A549 (cell line): ENCODE measurements at regions not wholly inside any gene's neighbourhood (a gene's known extent, or its start where the extent isn't known, plus 50 kb on each side); places are given as distances from the start of the nearest gene placed in this dataset.

Experiments
- ATAC-seq, 2 experiments: fragments of 200-7000 bp in 1 of 2; fragments of >200 bp in 1 of 2; cut with Nextera tagmentation in 1 of 2; cut with Tn5 transposase in 1 of 2; 3 replicates each; pipeline versions ENCODE4 v1.8.0 to v1.9.1; 2018 to 2020; ENCODE audit warnings: mild to moderate bottlenecking in 1 of 2, moderate library complexity in 1 of 2
- CTCF ChIA-PET: fragments of 300-600 bp; sonication (Branson Sonifier 250); formaldehyde crosslinking; extraction: SDS; loops from one replicate; lab custom pipeline; 2021; ENCODE audit warnings: antibody characterized with exemption, inconsistent platforms; lab: Yijun Ruan, JAX
- POLR2A ChIA-PET: fragments of 350-600 bp; formaldehyde crosslinking; extraction: SDS; loops from one replicate; lab custom pipeline; 2021; ENCODE audit warnings: antibody characterized with exemption, inconsistent platforms; lab: Yijun Ruan, JAX
- DNase-seq, 2 experiments: peaks; one replicate each; pipeline versions ENCODE4 v3.0.0 to v3.0.0-alpha.2; 2011 to 2016; ENCODE audit warnings: low read depth in 1 of 2, low spot score in 1 of 2
- FAIRE-seq: peaks from 2 replicates; lab custom pipeline; 2011; peaks lifted over from hg19 to GRCh38; lab: Jason Lieb, UNC
- H3K27ac ChIP-seq, 2 experiments: fragments of >200 bp; sonication (Bioruptor Twin); formaldehyde crosslinking; 3 replicates each; pipeline ENCODE4 v1.5.1; 2016 to 2017
- H3K4me1 ChIP-seq: fragments of >200 bp; sonication (Bioruptor Twin); formaldehyde crosslinking; 3 replicates; pipeline ENCODE4 v1.6.1; 2016
- H3K4me2 ChIP-seq: fragments of >200 bp; sonication (Bioruptor Twin); formaldehyde crosslinking; 3 replicates; pipeline ENCODE4 v1.6.1; 2016
- H3K4me3 ChIP-seq: fragments of >200 bp; sonication (Bioruptor Twin); formaldehyde crosslinking; 3 replicates; pipeline ENCODE4 v1.5.1; 2016
- H3K9me3 ChIP-seq: fragments of >200 bp; sonication (Bioruptor Twin); formaldehyde crosslinking; 3 replicates; pipeline ENCODE4 v1.6.1; 2016
- BCL3 ChIP-seq: fragments of >200 bp; sonication (Bioruptor Twin); formaldehyde crosslinking; IDR thresholded peaks from 3 replicates; pipeline ENCODE4 v1.6.1; 2016
- BHLHE40 ChIP-seq: IDR thresholded peaks from 2 replicates; pipeline ENCODE4 v1.6.1; 2012; ENCODE audit warnings: low read depth, low read length, inconsistent platforms
- CBX8 ChIP-seq: fragments of 200-600 bp; sonication (generic); IDR thresholded peaks from 2 replicates; pipeline ENCODE4 v1.6.1; 2016
- CEBPB ChIP-seq, 2 experiments: fragments of >200 bp in 1 of 2; sonication (Bioruptor Twin) in 1 of 2; formaldehyde crosslinking in 1 of 2; IDR thresholded peaks; 2 replicates each; pipeline ENCODE4 v1.6.1; 2012 to 2016
- CHD2 ChIP-seq: fragments of 150-350 bp; IDR thresholded peaks from 2 replicates; pipeline ENCODE4 v1.6.1; 2014; ENCODE audit warnings: low read length; ENCODE audit not compliant: partially characterized antibody
- EP300 ChIP-seq, 2 experiments: fragments of >200 bp; sonication (Bioruptor Twin); formaldehyde crosslinking; IDR thresholded peaks; 2 replicates in 1 of 2; 3 replicates in 1 of 2; pipeline ENCODE4 v1.6.1; 2016 to 2017
- FOSB ChIP-seq: fragments of 250-450 bp; sonication (Bioruptor Pico); IDR thresholded peaks from 2 replicates; pipeline ENCODE4 v1.5.0; 2020; ENCODE audit warnings: mild to moderate bottlenecking, moderate library complexity
- HOXB5 ChIP-seq: fragments of 250-450 bp; sonication (Bioruptor Pico); IDR thresholded peaks from 2 replicates; pipeline ENCODE4 v1.5.0; 2020; ENCODE audit warnings: mild to moderate bottlenecking, moderate library complexity
- JUNB ChIP-seq: fragments of >200 bp; sonication (Bioruptor Twin); formaldehyde crosslinking; IDR thresholded peaks from 2 replicates; pipeline ENCODE4 v1.6.1; 2016
- KDM5A ChIP-seq: fragments of 200-600 bp; sonication (generic); IDR thresholded peaks from 2 replicates; pipeline ENCODE4 v1.6.1; 2016; ENCODE audit warnings: antibody characterized with exemption, mild to moderate bottlenecking
- MAZ ChIP-seq: fragments of 150-350 bp; IDR thresholded peaks from 2 replicates; pipeline ENCODE4 v1.6.1; 2014; ENCODE audit warnings: antibody characterized with exemption, low read depth, low read length, borderline replicate concordance
- NFE2L2 ChIP-seq: fragments of 150-350 bp; conservative IDR thresholded peaks from 2 replicates; pipeline ENCODE4 v1.6.1; 2014; ENCODE audit warnings: low read length
- NR3C1 ChIP-seq: fragments of >200 bp; sonication (Bioruptor Twin); formaldehyde crosslinking; IDR thresholded peaks from 3 replicates; pipeline ENCODE4 v1.6.1; 2017
- PHF8 ChIP-seq: fragments of 200-600 bp; sonication (generic); IDR thresholded peaks from 2 replicates; pipeline ENCODE4 v1.6.1; 2016; ENCODE audit warnings: low read depth, mild to moderate bottlenecking, antibody characterized with exemption, moderate library complexity, borderline replicate concordance
- POLR2A ChIP-seq: IDR thresholded peaks from 2 replicates; pipeline ENCODE4 v1.6.1; 2012; ENCODE audit warnings: mild to moderate bottlenecking, low read length
- POLR2AphosphoS2 ChIP-seq: conservative IDR thresholded peaks from 2 replicates; pipeline ENCODE4 v1.6.1; 2012; ENCODE audit warnings: low read length, improper control_type of control experiment, inconsistent platforms
- RCOR1 ChIP-seq: fragments of 150-350 bp; IDR thresholded peaks from 2 replicates; pipeline ENCODE4 v1.6.1; 2014; ENCODE audit warnings: antibody characterized with exemption, low read length, low read depth
- REST ChIP-seq: fragments of 200-600 bp; sonication (generic); IDR thresholded peaks from 2 replicates; pipeline ENCODE4 v1.6.1; 2016; ENCODE audit warnings: antibody characterized with exemption, mild to moderate bottlenecking, moderate library complexity
- RFX5 ChIP-seq: fragments of 450-650 bp; IDR thresholded peaks from 2 replicates; pipeline ENCODE4 v1.7.1; 2014; ENCODE audit warnings: antibody characterized with exemption, mild to moderate bottlenecking, moderate library complexity
- RNF2 ChIP-seq: fragments of 200-600 bp; sonication (generic); IDR thresholded peaks from 2 replicates; pipeline ENCODE4 v1.6.1; 2016; ENCODE audit warnings: low read depth, mild to moderate bottlenecking, antibody characterized with exemption, moderate library complexity, borderline replicate concordance
- SREBF2 ChIP-seq: fragments of 450-650 bp; IDR thresholded peaks from 2 replicates; pipeline ENCODE4 v1.6.1; 2014; ENCODE audit warnings: mild to moderate bottlenecking, moderate library complexity
- TFCP2L1 ChIP-seq: fragments of 250-450 bp; sonication (Bioruptor Pico); IDR thresholded peaks from 2 replicates; pipeline ENCODE4 v1.5.0; 2021; ENCODE audit warnings: mild to moderate bottlenecking
- TP53 ChIP-seq: fragments of 250-450 bp; sonication (Bioruptor Pico); IDR thresholded peaks from 2 replicates; pipeline ENCODE4 v1.5.0; 2021; ENCODE audit warnings: mild to moderate bottlenecking, moderate library complexity
- ZFP36 ChIP-seq: fragments of 450-650 bp; IDR thresholded peaks from 2 replicates; pipeline ENCODE4 v1.6.1; 2014; ENCODE audit warnings: borderline replicate concordance; ENCODE audit not compliant: partially characterized antibody
- ZNF302 ChIP-seq: fragments of 250-450 bp; sonication (Bioruptor Pico); IDR thresholded peaks from 2 replicates; pipeline ENCODE4 v1.9.0; 2021; ENCODE audit warnings: inconsistent platforms, mild to moderate bottlenecking, moderate library complexity
- WGBS: methylation state at CpG from one replicate; pipeline ENCODE4 v1.1.6; 2017; ENCODE audit errors: missing lambda C conversion rate; 5-methylcytosine and 5-hydroxymethylcytosine counted together
- TF ChIP-seq, protein P1 (sequence below): fragments of 150-350 bp; IDR thresholded peaks from 2 replicates; pipeline ENCODE4 v1.6.1; 2014; ENCODE audit warnings: low read depth, mild to moderate bottlenecking, low read length
- TF ChIP-seq, protein P2 (sequence below): IDR thresholded peaks from 2 replicates; pipeline ENCODE4 v1.6.1; 2012

GRCh38 chr6:19550380-19550779 lies 286.8 kb upstream of the ID4 start:
- Histone ChIP-seq H3K4me3 (no peak overlapping the region), H3K4me2 (no peak overlapping the region), H3K27ac (no peak overlapping the region), H3K9me3 (peaks cover 2% of the 10 kb centered on the region; the same call in 1 of the 3 replicates), H3K4me1 (no peaks in the 10 kb centered on the region)
- ChIA-PET POLR2A (no interaction called here), CTCF (no interaction called here)
- no peak for ATAC-seq
- WGBS = 40% methylated on average over 2 of the region's 2 CpGs
- no peak for DNase-seq
- no peak for TF ChIP-seq BHLHE40
- TF ChIP-seq POLR2A = no peak
- no peak for TF ChIP-seq MAZ
- no peak for TF ChIP-seq NFE2L2
- TF ChIP-seq FOSB (CRISPR knock-in tag) = no peak
- TF ChIP-seq EP300 (IDR thresholded peaks at IDR 0.05) = no peak
- no peak for TF ChIP-seq JUNB
- no peak for TF ChIP-seq RNF2
- no peak for TF ChIP-seq TP53
- FAIRE-seq = no peak

DNA sequence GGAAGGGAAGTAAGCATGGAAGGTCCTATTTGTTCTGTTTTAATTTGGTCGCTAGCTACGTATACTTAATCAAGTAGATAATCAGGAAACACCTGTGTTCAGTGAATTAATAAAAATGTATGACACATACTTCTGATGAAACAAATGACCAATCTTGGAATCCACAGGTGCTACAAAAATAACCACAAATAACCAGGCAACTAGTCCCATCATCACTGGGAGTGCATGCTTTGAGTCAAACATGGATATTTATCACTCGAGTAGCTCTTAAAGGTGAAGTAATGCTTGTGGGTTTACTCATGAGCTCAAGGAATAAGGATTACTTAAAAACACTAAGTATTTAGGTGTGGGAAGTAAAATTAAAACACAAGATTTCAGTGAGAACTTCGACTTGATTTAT lies 285.6 kb upstream of the ID4 start:
- FAIRE-seq = no peak
- no peak overlapping the region for H3K27ac ChIP-seq
- TF ChIP-seq RFX5 = no peak
- no peak for TF ChIP-seq POLR2AphosphoS2
- TF ChIP-seq CHD2 = no peak
- TF ChIP-seq CEBPB (IDR thresholded peaks at IDR 0.05) = no peak
- no peak for TF ChIP-seq KDM5A
- no peak for TF ChIP-seq RNF2
- TF ChIP-seq PHF8 = no peak
- TF ChIP-seq, protein P1, sequence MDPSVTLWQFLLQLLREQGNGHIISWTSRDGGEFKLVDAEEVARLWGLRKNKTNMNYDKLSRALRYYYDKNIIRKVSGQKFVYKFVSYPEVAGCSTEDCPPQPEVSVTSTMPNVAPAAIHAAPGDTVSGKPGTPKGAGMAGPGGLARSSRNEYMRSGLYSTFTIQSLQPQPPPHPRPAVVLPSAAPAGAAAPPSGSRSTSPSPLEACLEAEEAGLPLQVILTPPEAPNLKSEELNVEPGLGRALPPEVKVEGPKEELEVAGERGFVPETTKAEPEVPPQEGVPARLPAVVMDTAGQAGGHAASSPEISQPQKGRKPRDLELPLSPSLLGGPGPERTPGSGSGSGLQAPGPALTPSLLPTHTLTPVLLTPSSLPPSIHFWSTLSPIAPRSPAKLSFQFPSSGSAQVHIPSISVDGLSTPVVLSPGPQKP = no peak
- TF ChIP-seq ZFP36 = no peak
- no peak for TF ChIP-seq RCOR1
- TF ChIP-seq, protein P2, sequence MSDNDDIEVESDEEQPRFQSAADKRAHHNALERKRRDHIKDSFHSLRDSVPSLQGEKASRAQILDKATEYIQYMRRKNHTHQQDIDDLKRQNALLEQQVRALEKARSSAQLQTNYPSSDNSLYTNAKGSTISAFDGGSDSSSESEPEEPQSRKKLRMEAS = no peak
- TF ChIP-seq CBX8 = no peak
- TF ChIP-seq ZNF302 (CRISPR knock-in tag) = no peak
- no peak for TF ChIP-seq NR3C1
- TF ChIP-seq POLR2A = no peak
- no peak for ATAC-seq
- ChIA-PET CTCF (no interaction called here), POLR2A (no interaction called here)
- H3K4me1 ChIP-seq = no peaks in the 10 kb centered on the region
- H3K4me3 ChIP-seq = no peak overlapping the region
- H3K4me2 ChIP-seq = no peak overlapping the region
- 52% methylated on average over 4 of the region's 4 CpGs for WGBS
- peaks cover 2% of the 10 kb centered on the region; the same call in 1 of the 3 replicates for H3K9me3 ChIP-seq
- DNase-seq = no peak

DNA sequence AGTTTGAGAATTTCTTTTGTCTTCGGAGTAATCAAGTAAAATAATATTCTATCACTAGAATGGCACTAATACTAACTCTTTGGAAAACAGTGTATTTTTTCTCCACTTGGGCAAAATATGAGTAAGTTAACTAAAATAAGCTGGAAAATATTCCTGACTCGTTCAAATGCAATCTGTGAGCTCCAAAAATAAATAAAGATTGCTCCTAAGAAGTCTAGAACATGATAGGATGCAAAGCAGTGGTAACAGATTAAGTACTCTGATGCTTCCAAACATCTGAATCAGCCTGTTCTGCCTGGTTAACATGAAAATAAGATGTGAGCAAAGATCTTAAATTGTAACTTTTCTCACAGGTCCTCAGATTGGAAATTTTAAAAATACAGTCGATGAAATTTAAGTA lies 285.1 kb upstream of the ID4 start:
- no peak overlapping the region for H3K4me2 ChIP-seq
- DNase-seq = no peak
- ATAC-seq = no peak
- no peak overlapping the region for H3K4me3 ChIP-seq
- POLR2A ChIA-PET = no interaction called here
- H3K27ac ChIP-seq = no peak overlapping the region
- no peaks in the 10 kb centered on the region for H3K4me1 ChIP-seq
- FAIRE-seq = no peak
- CTCF ChIA-PET = no interaction called here
- H3K9me3 ChIP-seq = peaks cover 2% of the 10 kb centered on the region; the same call in 1 of the 3 replicates
- TF ChIP-seq BHLHE40 (no peak), CBX8 (no peak), BCL3 (no peak), REST (no peak), SREBF2 (no peak), TFCP2L1 (no peak), HOXB5 (CRISPR knock-in tag) (no peak)
- 14% methylated on average over 3 of the region's 3 CpGs for WGBS
